HL-60 (cell line): ENCODE measurements at regions not wholly inside any gene's neighbourhood (a gene's known extent, or its start where the extent isn't known, plus 50 kb on each side); places are given as distances from the start of the nearest gene placed in this dataset.

Source experiments
- CTCF ChIP-seq: IDR thresholded peaks from one replicate; pipeline ENCODE4 v1.5.1; 2011; ENCODE audit warnings: low read length, control low read depth, inconsistent platforms; ENCODE audit not compliant: insufficient read depth
- POLR2AphosphoS5 ChIP-seq: IDR thresholded peaks from 2 replicates; pipeline ENCODE4 v1.6.1; 2012; ENCODE audit warnings: low read depth

DNA sequence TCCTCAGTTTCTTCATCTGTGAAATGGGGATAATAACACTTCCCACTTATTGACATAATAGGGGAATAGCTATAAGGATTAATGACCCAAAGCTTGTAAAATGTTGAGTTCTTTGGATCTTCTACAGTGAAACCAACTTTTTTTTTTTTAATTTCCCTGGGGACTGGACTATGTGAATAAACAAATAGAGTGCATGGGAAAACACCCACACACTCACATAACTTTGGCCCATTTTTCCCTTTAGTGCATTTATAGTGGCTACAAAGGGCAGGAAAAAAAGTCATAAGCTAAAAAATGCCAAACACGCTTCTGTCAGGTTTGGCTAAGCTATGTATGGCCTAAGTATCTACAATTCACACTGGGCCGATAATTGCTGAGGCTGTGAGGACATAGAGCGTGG is 406.2 kb upstream of the JAG1 start:
- no peak for TF ChIP-seq POLR2AphosphoS5
- no peak for TF ChIP-seq CTCF
